ENCODE measurements at regions not wholly inside any gene's neighbourhood (a gene's known extent, or its start where the extent isn't known, plus 50 kb on each side); places are given as distances from the start of the nearest gene placed in this dataset.

DNA sequence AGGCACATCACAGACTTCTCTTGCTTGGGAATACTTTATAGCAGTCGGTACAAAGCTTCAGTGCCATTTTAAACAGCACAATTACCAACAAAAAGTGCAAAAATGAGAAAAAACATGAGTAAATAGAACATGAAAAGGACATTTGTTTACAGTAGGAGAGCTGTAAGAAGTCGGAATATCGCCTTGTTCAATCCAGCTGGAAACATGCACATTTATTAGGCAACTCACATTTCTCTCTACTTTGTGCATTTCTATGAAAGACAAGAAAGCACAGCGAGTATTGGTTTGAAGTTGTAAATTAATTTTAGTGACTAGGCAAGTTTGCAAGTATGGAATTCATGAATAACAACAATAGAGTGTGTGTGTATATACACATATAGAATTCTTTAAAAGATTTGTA lies 484.7 kb downstream of the DACH1 start:
- TF ChIP-seq MYC (IDR thresholded peaks at IDR 0.05; ENCODE audit: low read depth, low read length): no peak
- TF ChIP-seq, protein P1, sequence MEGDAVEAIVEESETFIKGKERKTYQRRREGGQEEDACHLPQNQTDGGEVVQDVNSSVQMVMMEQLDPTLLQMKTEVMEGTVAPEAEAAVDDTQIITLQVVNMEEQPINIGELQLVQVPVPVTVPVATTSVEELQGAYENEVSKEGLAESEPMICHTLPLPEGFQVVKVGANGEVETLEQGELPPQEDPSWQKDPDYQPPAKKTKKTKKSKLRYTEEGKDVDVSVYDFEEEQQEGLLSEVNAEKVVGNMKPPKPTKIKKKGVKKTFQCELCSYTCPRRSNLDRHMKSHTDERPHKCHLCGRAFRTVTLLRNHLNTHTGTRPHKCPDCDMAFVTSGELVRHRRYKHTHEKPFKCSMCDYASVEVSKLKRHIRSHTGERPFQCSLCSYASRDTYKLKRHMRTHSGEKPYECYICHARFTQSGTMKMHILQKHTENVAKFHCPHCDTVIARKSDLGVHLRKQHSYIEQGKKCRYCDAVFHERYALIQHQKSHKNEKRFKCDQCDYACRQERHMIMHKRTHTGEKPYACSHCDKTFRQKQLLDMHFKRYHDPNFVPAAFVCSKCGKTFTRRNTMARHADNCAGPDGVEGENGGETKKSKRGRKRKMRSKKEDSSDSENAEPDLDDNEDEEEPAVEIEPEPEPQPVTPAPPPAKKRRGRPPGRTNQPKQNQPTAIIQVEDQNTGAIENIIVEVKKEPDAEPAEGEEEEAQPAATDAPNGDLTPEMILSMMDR (IDR thresholded peaks at IDR 0.05; ENCODE audit: low read depth, low read length): no peak
- TF ChIP-seq POLR2A (IDR thresholded peaks at IDR 0.05; ENCODE audit: extremely low read depth, insufficient read length): no peak
- TF ChIP-seq, protein P2, sequence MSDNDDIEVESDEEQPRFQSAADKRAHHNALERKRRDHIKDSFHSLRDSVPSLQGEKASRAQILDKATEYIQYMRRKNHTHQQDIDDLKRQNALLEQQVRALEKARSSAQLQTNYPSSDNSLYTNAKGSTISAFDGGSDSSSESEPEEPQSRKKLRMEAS (IDR thresholded peaks at IDR 0.05; ENCODE audit: low read depth, low read length): no peak

DNA sequence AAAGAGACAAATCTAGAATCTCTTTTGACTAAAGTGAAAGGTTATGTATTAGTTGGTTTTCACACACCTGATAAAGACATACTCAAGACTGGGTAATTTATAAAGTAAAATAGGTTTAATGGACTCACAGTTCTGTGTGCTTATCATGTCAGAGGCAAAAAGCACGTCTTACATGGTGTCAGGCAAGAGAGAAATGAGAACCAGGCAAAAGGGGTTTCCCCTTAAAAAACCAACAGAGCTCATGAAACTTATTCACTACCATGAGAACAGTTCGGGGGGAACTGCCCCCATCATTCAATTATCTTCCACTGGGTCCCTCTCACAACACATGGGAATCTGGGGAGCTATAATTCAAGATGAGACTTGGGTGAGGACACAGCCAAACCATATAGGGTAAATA lies 486.8 kb downstream of the DACH1 start:
- H3K4me3 ChIP-seq (ENCODE audit: low read depth, low read length): no peak overlapping the region
- TF ChIP-seq, protein P2 (IDR thresholded peaks at IDR 0.05; ENCODE audit: low read depth, low read length): no peak
- no peak for DNase-seq (ENCODE audit: low read depth)

More for the DNA sequence above, 484.7 kb downstream of the DACH1 start:
- no peak overlapping the region for H3K4me3 ChIP-seq (ENCODE audit: low read depth, low read length)
- no peak for DNase-seq (ENCODE audit: low read depth)

DNA sequence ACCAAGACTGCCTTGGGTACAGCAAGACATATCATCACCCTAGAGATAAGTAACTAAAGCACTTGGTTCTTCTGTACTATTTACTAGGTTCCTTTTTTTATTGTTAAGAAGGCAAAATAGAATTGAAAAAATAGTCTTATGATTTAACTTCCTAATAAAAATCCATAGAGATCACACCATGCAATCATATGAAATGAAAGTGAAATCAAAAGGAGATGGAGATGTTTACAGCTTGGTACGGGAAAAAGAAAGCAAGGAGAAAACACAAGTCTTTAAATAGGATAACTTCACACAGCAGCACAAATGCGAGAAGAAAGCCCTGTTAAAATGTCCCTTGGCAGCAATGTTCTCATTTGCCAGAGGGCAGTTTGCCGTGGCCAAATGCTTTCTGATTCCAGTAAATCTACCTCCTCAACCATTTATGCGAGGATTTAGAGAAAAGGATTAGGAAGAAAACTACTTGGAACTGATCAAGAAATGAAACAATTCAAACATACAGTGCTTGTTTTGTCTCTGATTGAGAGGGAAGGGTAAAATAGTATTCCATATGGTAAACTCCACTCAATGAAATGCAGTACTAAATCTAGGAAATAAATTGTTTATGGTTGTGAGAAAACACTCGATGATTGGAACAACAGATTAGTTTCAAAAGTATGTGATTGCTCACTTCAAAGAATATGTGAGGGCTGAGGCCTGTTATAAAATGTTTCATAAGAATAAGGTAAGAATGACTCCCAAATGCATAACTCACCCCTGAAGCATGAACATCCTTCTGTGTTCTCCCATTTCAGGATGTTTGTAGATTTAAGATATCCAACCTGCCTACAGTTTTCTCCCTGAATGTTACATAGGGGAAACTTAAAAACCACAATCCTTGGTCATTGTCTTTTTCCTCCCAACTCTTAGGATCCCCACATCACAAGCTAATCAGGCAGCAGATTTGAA lies 487.8 kb downstream of the DACH1 start:
- no peak overlapping the region for H3K4me3 ChIP-seq (ENCODE audit: low read depth, low read length)
- no peak for DNase-seq (ENCODE audit: low read depth)
- TF ChIP-seq, protein P1 (IDR thresholded peaks at IDR 0.05; ENCODE audit: low read depth, low read length): no peak
- TF ChIP-seq POLR2A (IDR thresholded peaks at IDR 0.05; ENCODE audit: extremely low read depth, insufficient read length) (no peak), MYC (IDR thresholded peaks at IDR 0.05; ENCODE audit: low read depth, low read length) (no peak)
- TF ChIP-seq, protein P2 (IDR thresholded peaks at IDR 0.05; ENCODE audit: low read depth, low read length): no peak

DNA sequence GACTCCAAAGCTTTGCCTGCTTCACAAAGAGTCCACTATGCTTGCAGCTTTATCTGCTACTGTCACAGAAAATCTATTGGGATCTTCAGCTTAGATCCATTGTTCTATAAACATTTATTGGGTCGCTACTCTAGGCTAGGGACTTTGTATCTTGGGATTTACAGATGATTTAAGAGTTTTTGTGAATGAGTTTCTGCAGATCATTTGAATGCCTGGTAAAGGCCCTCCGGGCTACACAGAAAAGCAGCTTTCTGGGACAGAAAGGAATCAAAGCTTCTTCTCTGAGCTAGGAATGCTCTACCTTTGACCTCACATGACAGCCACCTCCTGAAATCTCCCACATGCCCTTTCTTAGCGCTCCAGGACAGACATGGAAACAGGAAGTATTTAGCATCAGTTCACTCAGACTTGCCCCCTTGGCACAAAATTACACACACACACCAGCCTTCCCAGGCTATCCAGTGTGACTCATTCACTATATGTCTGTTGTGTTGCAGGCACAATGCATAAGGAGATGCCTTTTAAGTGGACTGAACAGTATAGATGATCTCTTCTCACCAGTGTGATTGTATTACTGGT lies 492.4 kb downstream of the DACH1 start:
- no peak for DNase-seq (ENCODE audit: low read depth)
- TF ChIP-seq, protein P1 (IDR thresholded peaks at IDR 0.05; ENCODE audit: low read depth, low read length): no peak
- TF ChIP-seq, protein P2 (IDR thresholded peaks at IDR 0.05; ENCODE audit: low read depth, low read length): no peak
- no peak for TF ChIP-seq POLR2A (IDR thresholded peaks at IDR 0.05; ENCODE audit: extremely low read depth, insufficient read length)
- TF ChIP-seq MYC (IDR thresholded peaks at IDR 0.05; ENCODE audit: low read depth, low read length): no peak
- H3K4me3 ChIP-seq (ENCODE audit: low read depth, low read length): no peak overlapping the region

DNA sequence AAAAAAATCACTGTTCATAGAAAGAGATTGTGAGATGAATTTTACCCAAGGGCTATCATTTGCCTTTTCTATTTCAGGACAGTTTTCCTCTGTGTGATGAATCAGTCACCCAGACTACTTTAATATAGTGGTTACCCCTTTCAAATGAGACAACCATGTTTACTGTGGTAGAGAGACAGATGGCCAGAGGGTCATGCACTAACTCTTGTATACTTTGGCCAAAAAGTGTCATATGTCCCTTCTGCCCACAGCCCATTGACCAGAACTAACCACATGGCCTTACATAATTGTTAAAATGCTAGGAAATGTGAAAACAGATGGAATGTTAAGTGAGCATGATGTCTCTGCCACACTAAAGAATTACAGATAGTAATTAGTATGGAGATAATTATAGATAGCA lies 498.7 kb downstream of the DACH1 start:
- no peak overlapping the region for H3K4me3 ChIP-seq (ENCODE audit: low read depth, low read length)
- no peak for DNase-seq (ENCODE audit: low read depth)
- TF ChIP-seq POLR2A (IDR thresholded peaks at IDR 0.05; ENCODE audit: extremely low read depth, insufficient read length) (no peak), MYC (IDR thresholded peaks at IDR 0.05; ENCODE audit: low read depth, low read length) (no peak)
- TF ChIP-seq, protein P1 (IDR thresholded peaks at IDR 0.05; ENCODE audit: low read depth, low read length): no peak
- TF ChIP-seq, protein P2 (IDR thresholded peaks at IDR 0.05; ENCODE audit: low read depth, low read length): no peak

DNA sequence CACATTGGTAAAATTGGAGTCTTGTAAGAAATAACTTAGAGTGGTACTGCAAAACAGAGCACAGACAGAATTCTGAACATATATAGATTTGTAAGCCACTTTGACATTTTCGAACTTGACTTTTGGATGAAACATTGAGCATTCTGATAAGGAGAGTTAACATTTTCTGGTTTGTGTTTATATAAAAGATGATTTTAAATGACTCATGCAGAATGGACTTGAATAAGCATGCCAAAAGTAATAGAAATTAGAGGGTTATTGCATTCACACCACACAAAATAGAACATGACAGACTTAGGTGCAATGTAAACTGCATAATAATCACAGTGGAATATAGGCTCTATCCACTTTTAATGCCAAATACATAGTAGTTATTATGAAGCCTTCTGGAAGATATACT lies 507.0 kb downstream of the DACH1 start:
- TF ChIP-seq, protein P1 (IDR thresholded peaks at IDR 0.05; ENCODE audit: low read depth, low read length): no peak
- TF ChIP-seq POLR2A (IDR thresholded peaks at IDR 0.05; ENCODE audit: extremely low read depth, insufficient read length): no peak
- TF ChIP-seq, protein P2 (IDR thresholded peaks at IDR 0.05; ENCODE audit: low read depth, low read length): no peak
- TF ChIP-seq MYC (IDR thresholded peaks at IDR 0.05; ENCODE audit: low read depth, low read length): no peak
- H3K4me3 ChIP-seq (ENCODE audit: low read depth, low read length): no peak overlapping the region
- DNase-seq (ENCODE audit: low read depth): no peak

All from NB4 (cell line).